HG02642 (cell line): ENCODE measurements at regions not wholly inside any gene's neighbourhood (a gene's known extent, or its start where the extent isn't known, plus 50 kb on each side); places are given as distances from the start of the nearest gene placed in this dataset.
"Not testable (repeated sequence)": the region's sequence is repeated elsewhere in the genome, so short reads cannot be mapped to it uniquely, and the experiment has no call there.

Experiments used
- ATAC-seq: cut with Tn5 transposase; IDR thresholded peaks from one replicate; pipeline ENCODE4 v1.9.1; 2021; ENCODE audit warnings: mild to moderate bottlenecking; ENCODE audit not compliant: unreplicated experiment, poor library complexity

DNA sequence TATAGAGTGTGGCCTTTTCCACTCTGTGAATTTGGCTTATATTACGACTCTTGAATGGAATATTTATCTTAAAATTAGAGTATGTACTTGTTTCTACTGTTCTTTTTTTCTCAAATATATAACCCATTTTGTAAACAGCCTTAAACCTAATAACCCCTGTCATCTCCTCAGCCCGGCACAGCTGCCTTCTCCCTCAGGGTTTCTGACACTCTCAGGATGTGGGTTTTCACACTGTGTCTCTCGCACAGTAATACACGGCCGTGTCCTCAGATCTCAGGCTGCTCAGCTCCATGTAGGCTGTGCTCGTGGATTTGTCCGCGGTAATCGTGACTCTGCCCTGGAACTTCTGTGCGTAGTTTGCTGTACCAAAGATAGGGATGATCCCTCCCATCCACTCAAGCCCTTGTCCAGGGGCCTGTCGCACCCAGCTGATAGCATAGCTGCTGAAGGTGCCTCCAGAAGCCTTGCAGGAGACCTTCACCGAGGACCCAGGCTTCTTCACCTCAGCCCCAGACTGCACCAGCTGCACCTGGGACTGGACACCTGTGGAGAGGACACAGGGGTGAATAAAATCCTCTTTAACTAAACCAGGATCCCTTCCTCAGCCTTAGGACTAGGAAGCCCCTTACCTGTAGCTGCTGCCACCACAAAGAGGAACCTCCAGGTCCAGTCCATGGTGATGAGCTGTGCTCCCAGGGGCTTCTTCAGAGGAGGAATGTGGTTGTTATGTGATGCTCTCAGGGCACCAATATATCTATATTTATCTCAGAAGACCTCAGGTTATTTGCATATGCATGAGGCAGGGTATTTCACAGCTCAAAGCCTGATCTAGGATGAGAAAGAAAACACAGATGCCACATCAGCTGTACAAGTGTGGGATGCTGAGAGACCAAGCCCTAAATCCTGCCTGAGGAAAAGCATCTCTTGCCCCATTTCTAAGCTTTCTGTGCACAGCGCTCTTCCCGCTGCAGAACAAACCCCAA is 1188.4 kb downstream of the TMEM121 start:
- not testable (repeated sequence) for ATAC-seq

DNA sequence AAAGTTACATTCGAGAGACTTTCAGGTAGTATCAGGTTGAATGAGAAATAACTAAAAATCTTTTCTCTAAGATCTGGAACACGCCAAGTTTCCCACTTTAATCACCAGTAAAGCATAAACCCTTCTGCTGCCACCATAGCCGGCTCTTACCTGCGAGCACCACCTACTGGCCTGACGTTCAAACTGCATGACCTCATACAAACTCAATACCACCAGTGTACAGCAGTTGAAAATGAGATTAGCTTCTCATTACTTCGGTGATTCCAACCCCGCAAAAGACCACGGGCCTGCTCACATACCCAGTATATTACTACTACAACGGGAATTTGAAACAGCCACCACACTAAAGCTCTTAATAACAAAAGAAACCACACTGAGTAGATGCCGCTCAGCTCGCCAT is 1191.2 kb downstream of the TMEM121 start:
- not testable (repeated sequence) for ATAC-seq

GRCh38 chr14:106719880-106720279 is 1193.5 kb downstream of the TMEM121 start:
- not testable (repeated sequence) for ATAC-seq

- not testable (repeated sequence) for ATAC-seq
These were observed 1195.5 kb downstream of the TMEM121 start for GRCh38 chr14:106721926-106722325.

DNA sequence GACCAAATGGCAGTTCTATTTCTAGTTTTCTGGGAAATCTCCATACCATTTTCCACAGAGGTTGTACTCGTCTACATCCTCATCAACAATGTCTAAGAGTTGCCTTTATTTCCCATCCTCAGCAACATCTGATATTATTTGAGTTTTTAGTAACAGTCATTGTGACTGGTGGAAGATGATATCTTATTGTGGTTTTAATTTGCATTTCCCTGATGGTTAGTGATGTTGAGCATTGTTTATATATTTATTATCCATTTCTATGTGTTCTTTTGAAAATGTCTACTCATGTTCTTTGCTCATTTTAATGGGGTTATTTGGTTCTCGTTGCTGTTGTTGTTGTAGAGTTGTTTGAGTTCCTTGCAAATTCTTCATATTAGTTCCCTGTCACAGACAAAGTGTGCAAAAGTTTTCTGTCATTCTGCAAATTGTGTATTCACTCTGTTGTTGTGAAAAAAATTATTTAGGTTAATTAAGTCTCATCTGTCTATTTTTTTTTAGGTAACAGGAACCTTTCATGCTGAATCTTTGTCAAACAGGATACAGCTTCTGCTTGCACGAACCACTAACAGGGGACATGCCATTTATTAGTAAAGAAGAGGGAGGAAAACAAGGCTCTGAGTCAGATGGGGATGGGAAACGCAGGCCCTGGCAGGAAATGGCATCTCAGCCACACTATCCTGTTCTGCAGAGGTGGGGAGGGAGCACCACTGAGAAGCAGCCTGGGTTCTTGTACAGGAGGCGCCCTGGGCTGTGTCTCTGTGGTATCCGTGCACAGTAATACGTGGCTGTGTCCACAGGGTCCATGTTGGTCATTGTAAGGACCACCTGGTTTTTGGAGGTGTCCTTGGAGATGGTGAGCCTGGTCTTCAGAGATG is 1196.7 kb downstream of the TMEM121 start:
- not testable (repeated sequence) for ATAC-seq

- not testable (repeated sequence) for ATAC-seq
These were observed 1201.6 kb downstream of the TMEM121 start for GRCh38 chr14:106727962-106728361.

GRCh38 chr14:106728611-106729010 is 1202.2 kb downstream of the TMEM121 start:
- no peak for ATAC-seq

DNA sequence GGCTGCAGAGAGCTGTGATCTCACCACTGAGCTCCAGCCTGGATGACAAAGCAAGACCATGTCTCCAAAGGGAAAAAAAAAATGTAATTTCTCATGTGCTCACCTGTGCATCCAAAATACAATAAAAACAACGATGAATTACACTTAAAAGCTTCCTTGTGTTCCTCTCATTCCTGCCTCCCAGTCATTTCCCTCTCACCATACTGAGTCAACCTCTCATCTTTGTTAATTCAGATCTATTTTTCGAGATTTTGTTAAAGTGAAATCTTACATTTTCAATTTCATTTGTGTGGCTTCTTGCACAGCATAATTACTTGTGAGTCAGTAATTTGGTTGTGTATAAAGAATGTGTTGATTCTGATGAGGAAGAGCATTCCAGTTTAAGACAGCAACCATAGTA is 1203.2 kb downstream of the TMEM121 start:
- ATAC-seq: no peak

DNA sequence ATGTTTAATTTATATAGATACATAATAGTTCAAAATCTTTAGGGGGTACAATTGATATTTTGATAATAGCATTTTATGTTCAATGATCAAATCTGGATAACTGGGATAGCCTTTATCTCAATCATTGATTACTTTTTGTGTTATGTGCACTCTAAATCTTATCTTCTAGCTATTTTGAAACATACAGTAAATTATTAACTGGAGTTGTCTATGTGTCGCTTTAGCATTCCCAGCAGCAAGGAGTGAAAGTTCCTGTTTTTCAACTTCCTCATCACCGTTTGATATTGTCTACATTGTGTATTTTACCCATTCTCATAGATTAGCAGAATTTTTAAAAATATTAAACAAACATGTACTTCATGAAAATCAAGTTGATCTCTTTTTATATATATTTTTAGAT is 1207.4 kb downstream of the TMEM121 start:
- ATAC-seq: no peak

DNA sequence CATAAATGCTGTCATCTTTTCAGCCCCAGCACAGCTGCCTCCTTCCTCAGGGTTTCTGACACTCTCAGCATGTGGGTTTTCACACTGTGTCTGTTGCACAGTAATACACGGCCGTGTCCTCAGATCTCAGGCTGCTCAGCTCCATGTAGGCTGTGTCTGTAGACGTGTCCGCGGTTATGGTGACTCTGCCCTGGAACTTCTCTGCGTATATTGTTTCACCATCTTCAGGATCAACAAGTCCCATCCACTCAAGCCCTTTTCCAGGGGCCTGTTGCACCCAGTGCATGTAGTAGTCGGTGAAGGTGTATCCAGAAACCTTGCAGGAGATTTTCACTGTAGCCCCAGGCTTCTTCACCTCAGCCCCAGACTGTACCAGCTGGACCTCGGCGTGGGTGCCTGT is 1210.6 kb downstream of the TMEM121 start:
- no peak for ATAC-seq

DNA sequence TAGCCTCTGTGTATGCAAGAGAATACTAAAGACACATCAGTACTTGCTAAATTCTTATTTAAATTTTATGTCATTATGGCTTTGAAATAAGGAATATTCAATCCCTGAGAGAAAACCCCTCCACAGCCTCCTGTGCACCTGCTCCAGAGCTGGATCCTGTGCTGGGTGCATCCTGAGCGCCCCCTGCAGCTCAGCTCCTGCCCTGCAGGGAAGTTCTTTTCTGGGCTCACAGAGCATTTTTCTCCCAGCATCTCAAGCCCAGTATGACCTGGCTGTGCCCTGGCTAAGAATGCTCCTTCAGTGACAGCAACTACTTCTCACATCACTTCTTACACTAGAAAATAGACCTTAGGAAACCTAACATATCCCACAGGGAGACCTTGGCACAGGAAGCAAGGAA is 1211.7 kb downstream of the TMEM121 start:
- no peak for ATAC-seq

DNA sequence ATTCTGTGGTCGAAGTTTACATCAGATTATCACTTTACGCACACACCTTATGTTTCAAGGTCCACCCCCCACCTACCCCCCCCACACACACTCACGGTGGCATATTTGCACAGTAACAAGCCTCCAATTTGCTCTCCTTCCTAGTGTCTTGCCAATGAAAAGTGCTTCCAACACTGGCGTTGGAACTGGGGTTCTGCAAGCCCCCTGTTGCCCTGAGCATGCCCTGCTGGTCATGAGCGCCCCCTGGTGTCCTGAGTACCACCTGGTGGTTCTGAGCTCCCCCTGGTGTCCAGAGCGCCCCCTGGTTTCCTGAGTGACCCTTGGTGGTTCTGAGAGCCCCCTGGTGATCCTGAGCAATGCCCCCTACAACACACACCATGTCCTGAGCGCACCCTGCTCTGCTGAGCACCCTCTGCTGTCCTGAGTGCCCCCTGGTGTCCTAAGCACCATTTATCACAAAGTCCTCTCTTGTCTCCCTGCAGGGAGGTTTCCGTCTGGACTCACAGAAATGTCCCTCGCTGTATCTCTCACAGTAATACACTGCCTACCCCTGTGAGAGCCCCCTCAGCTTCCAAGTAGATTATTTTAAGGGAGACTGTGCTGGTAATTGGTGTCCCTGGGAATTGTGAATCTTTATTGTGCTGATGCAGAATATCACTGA is 1212.3 kb downstream of the TMEM121 start:
- ATAC-seq: not testable (repeated sequence)

DNA sequence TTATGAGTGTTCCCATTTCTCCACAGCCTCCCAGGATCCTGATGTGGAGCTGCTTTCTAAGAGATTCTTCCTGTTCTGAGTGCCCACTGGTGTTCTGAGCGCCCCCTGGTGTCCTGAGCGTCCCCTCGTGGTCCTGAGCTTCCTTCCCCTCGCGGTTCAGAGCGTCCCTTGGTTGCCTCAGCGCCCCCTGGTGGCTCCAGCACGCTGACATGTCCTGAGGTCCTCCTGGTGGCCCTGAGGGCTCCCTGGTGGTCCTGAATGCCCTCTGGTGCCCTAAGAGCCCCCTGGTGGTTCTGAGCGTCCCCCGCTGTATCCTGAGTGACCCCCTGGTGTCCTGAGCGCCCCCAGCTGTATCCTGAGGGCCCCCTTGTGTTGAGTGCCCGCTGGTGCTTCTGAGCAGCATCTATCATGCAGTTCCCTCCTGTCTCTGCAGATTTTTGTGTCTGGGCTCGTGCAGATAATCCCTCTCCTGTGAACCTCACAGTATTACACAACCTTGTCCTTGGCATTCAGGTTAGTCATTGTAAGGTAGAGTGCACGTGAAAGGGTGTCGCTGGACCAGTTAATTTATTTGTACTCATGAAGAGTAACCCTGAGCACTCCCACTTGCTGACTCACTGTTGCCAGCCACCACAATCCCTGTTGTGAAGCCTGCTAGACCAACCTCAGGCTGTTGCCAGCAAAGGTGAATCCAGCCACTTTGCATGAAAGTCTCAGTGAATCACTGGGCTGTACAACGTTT is 1214.9 kb downstream of the TMEM121 start:
- ATAC-seq: peak; percentile 74

- ATAC-seq: peak; percentile 70
These were observed 1218.8 kb downstream of the TMEM121 start for GRCh38 chr14:106745016-106745767.

DNA sequence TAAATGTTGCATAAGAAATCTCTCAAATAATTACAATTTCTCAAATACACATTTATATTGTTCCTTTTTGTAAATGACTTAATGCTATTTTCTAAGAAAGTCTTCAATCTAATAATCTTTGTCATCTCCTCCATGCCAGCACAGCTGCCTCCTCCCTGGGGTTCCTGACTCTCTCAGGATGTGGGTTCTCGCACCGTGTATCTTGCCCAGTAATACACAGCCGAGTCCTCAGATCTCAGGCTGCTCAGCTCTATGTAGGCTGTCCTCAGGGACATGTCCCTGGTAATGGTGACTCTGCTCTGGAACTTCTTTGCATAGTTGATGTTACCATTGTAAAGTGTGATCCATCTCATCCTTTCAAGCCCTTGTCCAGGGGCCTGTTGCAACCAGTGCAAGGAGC is 1223.7 kb downstream of the TMEM121 start:
- ATAC-seq: not testable (repeated sequence)

DNA sequence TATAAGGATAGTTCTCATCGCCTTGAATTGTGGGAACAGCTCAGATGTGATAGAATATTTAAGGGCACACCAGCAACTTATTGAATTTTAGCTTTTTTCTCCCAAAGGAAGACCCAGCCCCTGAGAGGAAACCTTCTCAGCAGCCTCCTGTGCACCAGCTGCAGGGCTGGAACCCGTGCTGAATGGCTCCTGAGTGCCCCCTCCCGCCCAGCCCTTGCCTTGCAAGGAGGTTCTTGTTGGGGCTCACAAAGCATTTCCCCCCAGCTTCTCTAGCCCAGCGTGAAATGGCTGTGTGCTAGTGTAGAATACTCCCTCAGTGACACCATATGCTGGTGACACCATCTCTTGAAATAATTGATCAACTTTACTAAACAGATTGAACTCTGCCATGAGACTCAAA is 1227.4 kb downstream of the TMEM121 start:
- ATAC-seq: not testable (repeated sequence)

- ATAC-seq: not testable (repeated sequence)
These were observed 1231.1 kb downstream of the TMEM121 start for GRCh38 chr14:106757444-106757843.

DNA sequence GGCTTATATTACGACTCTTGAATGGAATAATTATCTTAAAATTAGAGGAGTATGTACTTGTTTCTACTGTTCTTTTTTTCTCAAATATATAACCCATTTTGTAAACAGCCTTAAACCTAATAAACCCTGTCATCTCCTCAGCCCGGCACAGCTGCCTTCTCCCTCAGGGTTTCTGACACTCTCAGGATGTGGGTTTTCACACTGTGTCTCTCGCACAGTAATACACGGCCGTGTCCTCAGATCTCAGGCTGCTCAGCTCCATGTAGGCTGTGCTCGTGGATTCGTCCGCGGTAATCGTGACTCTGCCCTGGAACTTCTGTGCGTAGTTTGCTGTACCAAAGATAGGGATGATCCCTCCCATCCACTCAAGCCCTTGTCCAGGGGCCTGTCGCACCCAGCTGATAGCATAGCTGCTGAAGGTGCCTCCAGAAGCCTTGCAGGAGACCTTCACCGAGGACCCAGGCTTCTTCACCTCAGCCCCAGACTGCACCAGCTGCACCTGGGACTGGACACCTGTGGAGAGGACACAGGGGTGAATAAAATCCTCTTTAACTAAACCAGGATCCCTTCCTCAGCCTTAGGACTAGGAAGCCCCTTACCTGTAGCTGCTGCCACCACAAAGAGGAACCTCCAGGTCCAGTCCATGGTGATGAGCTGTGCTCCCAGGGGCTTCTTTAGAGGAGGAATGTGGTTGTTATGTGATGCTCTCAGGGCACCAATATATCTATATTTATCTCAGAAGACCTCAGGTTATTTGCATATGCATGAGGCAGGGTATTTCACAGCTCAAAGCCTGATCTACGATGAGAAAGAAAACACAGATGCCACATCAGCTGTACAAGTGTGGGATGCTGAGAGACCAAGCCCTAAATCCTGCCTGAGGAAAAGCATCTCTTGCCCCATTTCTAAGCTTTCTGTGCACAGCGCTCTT is 1235.8 kb downstream of the TMEM121 start:
- ATAC-seq: peak; percentile 59
